K562 (cell line): ENCODE measurements at regions not wholly inside any gene's neighbourhood (a gene's known extent, or its start where the extent isn't known, plus 50 kb on each side); places are given as distances from the start of the nearest gene placed in this dataset.

Experiments used
- ATAC-seq: fragments of 200-7000 bp; cut with Tn5 transposase; 3 replicates; pipeline ENCODE4 v1.9.1; 2020; ENCODE audit warnings: moderate library complexity
- BruUV-seq: library from RNA; stranded (reverse); fragments of 400-500 nt; replicated peaks from 2 replicates; lab custom pipeline; 2021; lab: Mats Ljungman, UMichigan
- CTCF ChIA-PET: fragments of 300-600 bp; formaldehyde crosslinking; extraction: SDS; loops from one replicate; lab custom pipeline; 2021; ENCODE audit warnings: low intra/inter-chr PET ratio; lab: Yijun Ruan, JAX
- POLR2A ChIA-PET: fragments of 300-600, 350-650 bp; sonication (Branson Sonifier 250); formaldehyde crosslinking; extraction: SDS; loops from one replicate; lab custom pipeline; 2021; ENCODE audit warnings: antibody characterized with exemption, inconsistent platforms; lab: Yijun Ruan, JAX
- DNase-seq, 4 experiments: peaks; one replicate each; pipeline versions ENCODE4 v3.0.0 to v3.0.0-alpha.2; 2011 to 2018; ENCODE audit warnings: low spot score in 3 of 4, mixed read lengths in 3 of 4; ENCODE audit errors: extremely low read depth in 1 of 4
- FAIRE-seq: peaks from 2 replicates; lab custom pipeline; 2011; peaks lifted over from hg19 to GRCh38; lab: Jason Lieb, UNC
- H2AFZ ChIP-seq: 2 replicates; pipeline ENCODE4 v1.6.0; 2011; ENCODE audit warnings: low read depth, low read length, control low read depth, inconsistent platforms
- H3K27ac ChIP-seq: fragments of 200-600 bp; 3 replicates; pipeline ENCODE4 v1.8.0; 2011; ENCODE audit warnings: low read depth, mild to moderate bottlenecking, control low read depth, inconsistent platforms, low read length, moderate library complexity, mixed read lengths; ENCODE audit errors: extremely low read depth
- H3K27me3 ChIP-seq, 2 experiments: fragments of 300-600 bp in 1 of 2; 2 replicates in 1 of 2; 3 replicates in 1 of 2; pipeline versions ENCODE4 v1.6.0 to v1.8.0; 2011; ENCODE audit warnings: inconsistent platforms in 2 of 2, low read length in 2 of 2, mild to moderate bottlenecking in 1 of 2, mixed read lengths in 1 of 2, moderate library complexity in 1 of 2; ENCODE audit not compliant: control insufficient read depth in 2 of 2, insufficient read depth in 2 of 2
- H3K36me3 ChIP-seq: fragments of 300-600 bp; 3 replicates; pipeline ENCODE4 v1.8.0; 2011; ENCODE audit warnings: mild to moderate bottlenecking, low read length, inconsistent platforms; ENCODE audit not compliant: control insufficient read depth, insufficient read depth
- H3K4me1 ChIP-seq, 2 experiments: fragments of 200-600 bp in 1 of 2; replicated peaks in 1 of 2; 2 replicates in 1 of 2; 3 replicates in 1 of 2; pipeline versions ENCODE4 v1.5.1 to v1.8.0; 2011; ENCODE audit warnings: inconsistent platforms in 2 of 2, low read length in 2 of 2, mild to moderate bottlenecking in 1 of 2, mixed read lengths in 1 of 2, moderate library complexity in 1 of 2; ENCODE audit not compliant: control insufficient read depth in 2 of 2, insufficient read depth in 2 of 2
- H3K4me2 ChIP-seq: 2 replicates; pipeline ENCODE4 v1.6.1; 2011; ENCODE audit warnings: low read length, control low read depth, inconsistent platforms, mixed read lengths; ENCODE audit not compliant: insufficient read depth
- H3K4me3 ChIP-seq: fragments of 200-600 bp; sonication (generic), shearing (Covaris generic); 2 replicates; pipeline ENCODE4 v1.5.1; 2016; ENCODE audit warnings: control low read depth, inconsistent platforms
- H3K79me2 ChIP-seq: fragments of 200-600 bp; 3 replicates; pipeline ENCODE4 v1.8.0; 2011; ENCODE audit warnings: low read length, inconsistent platforms; ENCODE audit not compliant: control insufficient read depth, insufficient read depth
- H3K9ac ChIP-seq, 2 experiments: 2 replicates each; pipeline versions ENCODE4 v1.6.0 to v1.6.1; 2011; ENCODE audit warnings: low read depth in 2 of 2, low read length in 2 of 2, control low read depth in 1 of 2, inconsistent platforms in 1 of 2, mild to moderate bottlenecking in 1 of 2, mixed read lengths in 1 of 2; ENCODE audit not compliant: insufficient read depth in 1 of 2
- H3K9me1 ChIP-seq: one replicate; pipeline ENCODE4 v1.6.0; 2011; ENCODE audit warnings: inconsistent platforms, mild to moderate bottlenecking, low read length, moderate library complexity; ENCODE audit not compliant: control insufficient read depth, insufficient read depth
- H3K9me3 ChIP-seq: replicated peaks from 2 replicates; pipeline ENCODE4 v1.5.1; 2011; ENCODE audit warnings: low read depth, low read length, inconsistent platforms; ENCODE audit not compliant: control insufficient read depth, insufficient read depth
- H4K20me1 ChIP-seq: replicated peaks from 2 replicates; pipeline ENCODE4 v1.6.1; 2011; ENCODE audit warnings: low read length, inconsistent platforms, mixed read lengths; ENCODE audit not compliant: control insufficient read depth, insufficient read depth
- CBX2 ChIP-seq: fragments of 200-600 bp; sonication (generic); IDR thresholded peaks from one replicate; pipeline ENCODE4 v1.6.1; 2012; ENCODE audit warnings: mild to moderate bottlenecking, low read length, inconsistent platforms; ENCODE audit not compliant: insufficient read depth, poor library complexity, severe bottlenecking
- CEBPB ChIP-seq: fragments of 450-650 bp; IDR thresholded peaks from 2 replicates; pipeline ENCODE4 v1.6.1; 2016; ENCODE audit warnings: missing genetic modification characterization, missing compliant biosample characterization
- DPF2 ChIP-seq: fragments of 450-650 bp; IDR thresholded peaks from 2 replicates; pipeline ENCODE4 v1.6.1; 2016
- HEY1 ChIP-seq: fragments of 250-450 bp; sonication (Bioruptor Pico); IDR thresholded peaks from 2 replicates; pipeline ENCODE4 v1.5.0; 2020; ENCODE audit warnings: mild to moderate bottlenecking, moderate library complexity, borderline replicate concordance
- PRMT5 ChIP-seq: sonication (generic); formaldehyde crosslinking; IDR thresholded peaks from 2 replicates; pipeline ENCODE4 v1.5.0; 2020; ENCODE audit warnings: missing genetic modification reagents
- RBBP5 ChIP-seq: fragments of 200-600 bp; sonication (generic); IDR thresholded peaks from 2 replicates; pipeline ENCODE4 v1.6.1; 2012; ENCODE audit warnings: borderline replicate concordance, mild to moderate bottlenecking, low read length, control low read depth, inconsistent platforms; ENCODE audit not compliant: insufficient read depth, poor library complexity, severe bottlenecking
- WHSC1 ChIP-seq: IDR thresholded peaks from one replicate; pipeline ENCODE4 v1.6.1; 2012; ENCODE audit warnings: low read length, control low read depth, inconsistent platforms
- WGBS: fragments of 100-300 bp; shearing (Covaris generic); methylation state at CpG from one replicate; pipeline ENCODE4 v1.1.6; 2016; ENCODE audit warnings: low coverage, mixed read lengths; ENCODE audit not compliant: insufficient coverage; ENCODE audit errors: missing lambda C conversion rate; 5-methylcytosine and 5-hydroxymethylcytosine counted together
- in situ Hi-C: fragments of 300-500 bp; cut with MboI; formaldehyde crosslinking; loops from 4 replicates; pipeline ENCODE4 v1.15.0; 2018; ENCODE audit warnings: inconsistent platforms, mixed read lengths
- intact Hi-C: fragments of 100-400 bp; cut with micrococcal nuclease; formaldehyde crosslinking; loops from 2 replicates; pipeline ENCODE4 v1.14.2; 2022
- TF ChIP-seq, protein P1 (sequence below): fragments of 450-650 bp; formaldehyde crosslinking; IDR thresholded peaks from 2 replicates; pipeline ENCODE4 v1.4.0; 2020; ENCODE audit warnings: mild to moderate bottlenecking, mixed read lengths
- TF ChIP-seq, protein P2 (sequence below): sonication (generic); formaldehyde crosslinking; IDR thresholded peaks from 2 replicates; pipeline ENCODE4 v1.5.0; 2020; ENCODE audit warnings: missing genetic modification reagents
- TF ChIP-seq, protein P3 (sequence below): fragments of 250-450 bp; sonication (Bioruptor Pico); IDR thresholded peaks from 2 replicates; pipeline ENCODE4 v1.5.0; 2021
- TF ChIP-seq, protein P4 (sequence below): IDR thresholded peaks from 2 replicates; pipeline ENCODE4 v1.6.1; 2016; ENCODE audit warnings: missing genetic modification characterization, missing compliant biosample characterization

DNA sequence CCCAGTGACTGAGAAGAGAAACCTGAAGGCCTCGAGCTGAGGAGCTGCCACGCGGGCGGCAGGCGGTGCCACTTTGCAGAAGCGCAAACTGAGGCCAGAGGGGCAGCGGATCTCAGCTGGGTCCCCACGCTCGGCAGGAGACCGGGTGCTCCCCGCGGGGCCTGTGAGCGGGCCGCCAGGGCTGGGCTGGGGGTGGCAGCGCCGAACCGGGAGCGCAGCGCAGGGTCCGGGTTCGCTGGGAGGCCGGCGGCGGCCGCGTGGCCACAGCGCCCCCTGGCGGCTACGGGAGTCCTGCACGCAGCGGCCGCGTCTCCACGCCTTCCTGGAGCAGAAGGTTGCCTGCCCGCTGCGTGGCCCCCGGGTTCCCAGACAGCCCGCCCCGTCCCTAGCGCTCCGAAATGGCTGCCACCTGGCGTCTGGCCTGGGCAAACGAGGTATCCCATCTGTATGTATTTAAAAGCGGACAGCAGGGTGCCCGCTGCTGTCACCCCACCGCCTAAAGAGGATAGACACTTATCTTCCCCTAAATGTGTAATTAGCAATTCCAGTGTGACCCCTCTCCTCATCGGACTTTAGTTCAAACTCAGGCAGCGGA lies 96.1 kb upstream of the CDH5 start (continued):
- TF ChIP-seq DPF2: no peak
- TF ChIP-seq WHSC1: no peak
- TF ChIP-seq PRMT5 (CRISPR knock-in tag): no peak
- no peak for TF ChIP-seq CEBPB (tag)
- TF ChIP-seq, protein P1, sequence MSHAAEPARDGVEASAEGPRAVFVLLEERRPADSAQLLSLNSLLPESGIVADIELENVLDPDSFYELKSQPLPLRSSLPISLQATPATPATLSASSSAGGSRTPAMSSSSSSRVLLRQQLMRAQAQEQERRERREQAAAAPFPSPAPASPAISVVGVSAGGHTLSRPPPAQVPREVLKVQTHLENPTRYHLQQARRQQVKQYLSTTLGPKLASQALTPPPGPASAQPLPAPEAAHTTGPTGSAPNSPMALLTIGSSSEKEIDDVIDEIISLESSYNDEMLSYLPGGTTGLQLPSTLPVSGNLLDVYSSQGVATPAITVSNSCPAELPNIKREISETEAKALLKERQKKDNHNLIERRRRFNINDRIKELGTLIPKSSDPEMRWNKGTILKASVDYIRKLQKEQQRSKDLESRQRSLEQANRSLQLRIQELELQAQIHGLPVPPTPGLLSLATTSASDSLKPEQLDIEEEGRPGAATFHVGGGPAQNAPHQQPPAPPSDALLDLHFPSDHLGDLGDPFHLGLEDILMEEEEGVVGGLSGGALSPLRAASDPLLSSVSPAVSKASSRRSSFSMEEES (CRISPR knock-in tag): no peak

DNA sequence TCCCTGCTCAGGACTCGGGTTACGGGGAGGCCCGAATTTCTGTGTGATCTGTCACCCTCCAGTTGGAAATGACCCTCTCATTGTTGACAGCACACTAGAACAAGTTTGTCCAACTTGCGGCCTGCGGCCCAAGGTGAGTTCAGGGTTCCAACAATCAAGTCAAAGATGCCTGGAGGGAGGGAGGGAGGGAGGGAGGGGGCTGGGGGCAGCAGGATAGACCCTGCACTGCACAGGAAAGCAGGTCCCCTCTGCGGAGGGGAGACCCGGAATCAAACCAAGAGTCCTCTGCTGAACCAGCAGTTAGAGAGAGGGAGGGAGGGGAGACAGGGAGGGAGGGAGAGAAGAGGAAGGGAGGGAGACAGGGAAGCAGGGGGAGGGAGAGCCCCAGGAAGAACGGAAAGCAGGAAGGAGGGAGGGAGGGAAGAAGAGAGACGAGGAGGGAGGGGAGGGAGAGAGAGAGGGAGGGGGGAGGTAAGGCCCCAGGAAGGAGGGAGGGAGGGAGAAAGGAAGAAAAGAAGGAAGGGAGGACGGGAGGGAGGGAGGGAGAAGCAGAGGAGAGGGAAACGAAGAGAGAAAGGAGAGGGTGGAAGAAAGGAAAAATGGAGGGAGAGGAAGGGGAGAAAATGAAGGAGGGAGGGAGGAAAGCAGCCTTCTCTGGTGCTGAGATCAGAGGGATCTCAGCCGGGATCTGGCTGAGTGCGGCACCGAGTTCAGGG lies 96.7 kb upstream of the CDH5 start:
- WGBS: 3% methylated on average over 10 of the region's 14 CpGs
- no peak for DNase-seq
- no TSS peak for BruUV-seq
- Histone ChIP-seq H3K36me3 (no peaks in the 10 kb centered on the region), H2AFZ (peak overlapping the region; percentile 72; the same call in 1 of the 2 replicates), H3K9ac (peak overlapping the region in 1 of 2 experiments; percentile 78; a peak in 1 of 4 replicates), H3K9me3 (no peaks in the 10 kb centered on the region), H3K79me2 (no peaks in the 10 kb centered on the region), H3K4me1 (peaks cover 0 to 7% of the 10 kb centered on the region in 2 experiments; a peak in 2 of 5 replicates), H3K4me3 (no peak overlapping the region), H3K9me1 (no peaks in the 10 kb centered on the region), H3K4me2 (no peak overlapping the region), H4K20me1 (no peaks in the 10 kb centered on the region), H3K27ac (no peak overlapping the region), H3K27me3 (peaks cover 0 to 19% of the 10 kb centered on the region in 2 experiments; a peak in 3 of 5 replicates)
- ATAC-seq: no peak
- intact Hi-C loops: no loop called here
- TF ChIP-seq HEY1 (CRISPR knock-in tag) (no peak), CBX2 (no peak), RBBP5 (no peak)
- TF ChIP-seq, protein P2, sequence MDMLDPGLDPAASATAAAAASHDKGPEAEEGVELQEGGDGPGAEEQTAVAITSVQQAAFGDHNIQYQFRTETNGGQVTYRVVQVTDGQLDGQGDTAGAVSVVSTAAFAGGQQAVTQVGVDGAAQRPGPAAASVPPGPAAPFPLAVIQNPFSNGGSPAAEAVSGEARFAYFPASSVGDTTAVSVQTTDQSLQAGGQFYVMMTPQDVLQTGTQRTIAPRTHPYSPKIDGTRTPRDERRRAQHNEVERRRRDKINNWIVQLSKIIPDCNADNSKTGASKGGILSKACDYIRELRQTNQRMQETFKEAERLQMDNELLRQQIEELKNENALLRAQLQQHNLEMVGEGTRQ (CRISPR knock-in tag): no peak
- TF ChIP-seq, protein P3, sequence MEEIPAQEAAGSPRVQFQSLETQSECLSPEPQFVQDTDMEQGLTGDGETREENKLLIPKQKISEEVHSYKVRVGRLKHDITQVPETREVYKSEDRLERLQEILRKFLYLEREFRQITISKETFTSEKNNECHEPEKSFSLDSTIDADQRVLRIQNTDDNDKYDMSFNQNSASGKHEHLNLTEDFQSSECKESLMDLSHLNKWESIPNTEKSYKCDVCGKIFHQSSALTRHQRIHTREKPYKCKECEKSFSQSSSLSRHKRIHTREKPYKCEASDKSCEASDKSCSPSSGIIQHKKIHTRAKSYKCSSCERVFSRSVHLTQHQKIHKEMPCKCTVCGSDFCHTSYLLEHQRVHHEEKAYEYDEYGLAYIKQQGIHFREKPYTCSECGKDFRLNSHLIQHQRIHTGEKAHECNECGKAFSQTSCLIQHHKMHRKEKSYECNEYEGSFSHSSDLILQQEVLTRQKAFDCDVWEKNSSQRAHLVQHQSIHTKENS: no peak
- TF ChIP-seq, protein P4, sequence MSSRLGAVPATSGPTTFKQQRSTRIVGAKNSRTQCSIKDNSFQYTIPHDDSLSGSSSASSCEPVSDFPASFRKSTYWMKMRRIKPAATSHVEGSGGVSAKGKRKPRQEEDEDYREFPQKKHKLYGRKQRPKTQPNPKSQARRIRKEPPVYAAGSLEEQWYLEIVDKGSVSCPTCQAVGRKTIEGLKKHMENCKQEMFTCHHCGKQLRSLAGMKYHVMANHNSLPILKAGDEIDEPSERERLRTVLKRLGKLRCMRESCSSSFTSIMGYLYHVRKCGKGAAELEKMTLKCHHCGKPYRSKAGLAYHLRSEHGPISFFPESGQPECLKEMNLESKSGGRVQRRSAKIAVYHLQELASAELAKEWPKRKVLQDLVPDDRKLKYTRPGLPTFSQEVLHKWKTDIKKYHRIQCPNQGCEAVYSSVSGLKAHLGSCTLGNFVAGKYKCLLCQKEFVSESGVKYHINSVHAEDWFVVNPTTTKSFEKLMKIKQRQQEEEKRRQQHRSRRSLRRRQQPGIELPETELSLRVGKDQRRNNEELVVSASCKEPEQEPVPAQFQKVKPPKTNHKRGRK (tag): peak; percentile 97
- POLR2A ChIA-PET: interaction anchor here (0.6 to 0.7 kb wide), 2 partner anchors 15 to 135 kb away, joined by 3 to 4 read pairs; no protein-coding TSS in a partner anchor
- CTCF ChIA-PET: no interaction called here
- in situ Hi-C loops: no loop called here
- FAIRE-seq: no peak
